Smooth muscle cell (in vitro differentiated cells): ENCODE measurements at regions not wholly inside any gene's neighbourhood (a gene's known extent, or its start where the extent isn't known, plus 50 kb on each side); places are given as distances from the start of the nearest gene placed in this dataset.

Experiments used
- DNase-seq: peaks from one replicate; lab custom pipeline; 2025; ENCODE audit not compliant: unreplicated experiment; lab: John Stamatoyannopoulos, UW
- H2AFZ ChIP-seq: fragments of 200-600 bp; sonication (generic); 2 replicates; pipeline ENCODE4 v1.6.0; 2016; ENCODE audit warnings: antibody characterized with exemption, low read depth, mild to moderate bottlenecking
- H3F3A ChIP-seq: fragments of 200-600 bp; sonication (generic); 2 replicates; pipeline ENCODE4 v1.6.0; 2017; ENCODE audit warnings: antibody characterized with exemption, low read depth
- H3K27ac ChIP-seq: fragments of 200-600 bp; sonication (generic); 2 replicates; pipeline ENCODE4 v1.5.1; 2016; ENCODE audit warnings: low read depth, mild to moderate bottlenecking
- H3K27me3 ChIP-seq: fragments of 200-600 bp; sonication (generic); 2 replicates; pipeline ENCODE4 v1.6.1; 2016; ENCODE audit warnings: low read depth, mild to moderate bottlenecking
- H3K36me3 ChIP-seq: fragments of 200-600 bp; sonication (generic); 2 replicates; pipeline ENCODE4 v1.5.1; 2016; ENCODE audit warnings: low read depth
- H3K4me1 ChIP-seq: fragments of 200-600 bp; sonication (generic); 2 replicates; pipeline ENCODE4 v1.5.1; 2016; ENCODE audit warnings: low read depth
- H3K4me2 ChIP-seq: fragments of 200-600 bp; sonication (generic); 2 replicates; pipeline ENCODE4 v1.6.0; 2016; ENCODE audit warnings: mild to moderate bottlenecking
- H3K4me3 ChIP-seq: fragments of 200-600 bp; sonication (generic); 2 replicates; pipeline ENCODE4 v1.5.1; 2016; ENCODE audit warnings: mild to moderate bottlenecking
- H3K79me2 ChIP-seq: fragments of 200-600 bp; sonication (generic); 2 replicates; pipeline ENCODE4 v1.6.0; 2016; ENCODE audit warnings: low read depth, mild to moderate bottlenecking
- H3K9ac ChIP-seq: fragments of 200-600 bp; sonication (generic); 2 replicates; pipeline ENCODE4 v1.6.0; 2016; ENCODE audit warnings: low read depth
- H3K9me3 ChIP-seq: fragments of 200-600 bp; sonication (generic); replicated peaks from 2 replicates; pipeline ENCODE4 v1.5.1; 2016; ENCODE audit warnings: low read depth
- H4K20me1 ChIP-seq: fragments of 200-600 bp; sonication (generic); 2 replicates; pipeline ENCODE4 v1.6.0; 2016; ENCODE audit warnings: low read depth
- CTCF ChIP-seq: fragments of 200-600 bp; sonication (generic); IDR thresholded peaks from 2 replicates; pipeline ENCODE4 v1.5.1; 2017; ENCODE audit warnings: borderline replicate concordance, mild to moderate bottlenecking, antibody characterized with exemption; ENCODE audit not compliant: insufficient read depth, poor library complexity, severe bottlenecking
- WGBS: methylation state at CpG from one replicate; pipeline ENCODE4 v1.1.7; 2016; ENCODE audit warnings: low lambda C conversion rate; 5-methylcytosine and 5-hydroxymethylcytosine counted together

- H3K4me3 ChIP-seq: no peak overlapping the region
- no peak overlapping the region for H2AFZ ChIP-seq
- H4K20me1 ChIP-seq: no peaks in the 10 kb centered on the region
- no peaks in the 10 kb centered on the region for H3K79me2 ChIP-seq
- H3K27me3 ChIP-seq: no peaks in the 10 kb centered on the region
- H3K36me3 ChIP-seq: no peaks in the 10 kb centered on the region
- no peaks in the 10 kb centered on the region for H3K9me3 ChIP-seq
- no peak overlapping the region for H3K4me2 ChIP-seq
- TF ChIP-seq CTCF: no peak
- H3K27ac ChIP-seq: no peak overlapping the region
- H3K9ac ChIP-seq: no peak overlapping the region
- H3K4me1 ChIP-seq: no peaks in the 10 kb centered on the region
- 93% methylated on average over 5 of the region's 5 CpGs for WGBS
- no peak for DNase-seq
- H3F3A ChIP-seq: no peaks in the 10 kb centered on the region
These were observed 718.5 kb upstream of the ZNF608 start for GRCh38 chr5:125464847-125465432.

GRCh38 chr5:125465703-125466102, 719.3 kb upstream of the ZNF608 start:
- Histone ChIP-seq H3F3A (no peaks in the 10 kb centered on the region), H3K4me3 (no peak overlapping the region), H3K27me3 (no peaks in the 10 kb centered on the region), H4K20me1 (no peaks in the 10 kb centered on the region), H3K79me2 (no peaks in the 10 kb centered on the region), H3K36me3 (no peaks in the 10 kb centered on the region), H3K4me2 (no peak overlapping the region), H3K9ac (no peak overlapping the region), H3K27ac (no peak overlapping the region), H2AFZ (no peak overlapping the region), H3K9me3 (no peaks in the 10 kb centered on the region), H3K4me1 (peaks cover 3% of the 10 kb centered on the region)
- no peak for DNase-seq
- WGBS: 88% methylated on average over 2 of the region's 2 CpGs
- TF ChIP-seq CTCF: no peak

GRCh38 chr5:125467222-125467621, 720.8 kb upstream of the ZNF608 start:
- DNase-seq: no peak
- 100% methylated on average over 1 of the region's 1 CpG for WGBS
- Histone ChIP-seq H3F3A (no peaks in the 10 kb centered on the region), H3K4me1 (peaks cover 3% of the 10 kb centered on the region), H3K79me2 (no peaks in the 10 kb centered on the region), H3K9me3 (no peaks in the 10 kb centered on the region), H3K36me3 (no peaks in the 10 kb centered on the region), H3K9ac (no peak overlapping the region), H3K27ac (no peak overlapping the region), H4K20me1 (no peaks in the 10 kb centered on the region), H2AFZ (no peak overlapping the region), H3K4me2 (no peak overlapping the region), H3K4me3 (no peak overlapping the region), H3K27me3 (no peaks in the 10 kb centered on the region)
- TF ChIP-seq CTCF: no peak

GRCh38 chr5:125470280-125470902, 724.0 kb upstream of the ZNF608 start:
- Histone ChIP-seq H4K20me1 (no peaks in the 10 kb centered on the region), H3K9me3 (no peaks in the 10 kb centered on the region), H3K4me2 (no peak overlapping the region), H3K4me1 (peaks cover 3% of the 10 kb centered on the region), H3K79me2 (no peaks in the 10 kb centered on the region), H3K27ac (no peak overlapping the region), H2AFZ (no peak overlapping the region), H3K9ac (no peak overlapping the region), H3K27me3 (no peaks in the 10 kb centered on the region), H3K4me3 (no peak overlapping the region), H3K36me3 (no peaks in the 10 kb centered on the region), H3F3A (no peaks in the 10 kb centered on the region)
- 36% methylated on average over 2 of the region's 2 CpGs for WGBS
- TF ChIP-seq CTCF: no peak
- DNase-seq: no peak
